GM12878 (cell line): ENCODE measurements at regions not wholly inside any gene's neighbourhood (a gene's known extent, or its start where the extent isn't known, plus 50 kb on each side); places are given as distances from the start of the nearest gene placed in this dataset.

Source experiments
- ATAC-seq: fragments of 200-7000 bp; cut with Tn5 transposase; 3 replicates; pipeline ENCODE4 v1.9.1; 2020; ENCODE audit warnings: mild to moderate bottlenecking, moderate library complexity
- BruUV-seq: library from RNA; stranded (reverse); fragments of 400-500 nt; replicated peaks from 2 replicates; lab custom pipeline; 2021; lab: Mats Ljungman, UMichigan
- CTCF ChIA-PET: fragments of 300-600 bp; sonication (Branson Sonifier 250); formaldehyde crosslinking; extraction: SDS; loops from one replicate; lab custom pipeline; 2021; ENCODE audit warnings: inconsistent platforms; lab: Yijun Ruan, JAX
- POLR2A ChIA-PET: fragments of 350-600 bp; formaldehyde crosslinking; extraction: SDS; loops from one replicate; lab custom pipeline; 2021; ENCODE audit warnings: inconsistent platforms; lab: Charles Lee
- RAD21 ChIA-PET: fragments of 300-600 bp; sonication (Branson Sonifier 250); formaldehyde crosslinking; loops from one replicate; lab custom pipeline; 2023; ENCODE audit warnings: antibody characterized with exemption; ENCODE audit not compliant: unreplicated experiment; lab: Charles Lee
- SMC1A ChIA-PET: fragments of 300-600 bp; sonication (Branson Sonifier 250); formaldehyde crosslinking; loops from one replicate; lab custom pipeline; 2023; ENCODE audit not compliant: unreplicated experiment, uncharacterized antibody; lab: Charles Lee
- DNase-seq: peaks from one replicate; pipeline ENCODE4 v3.0.0-alpha.2; 2011; ENCODE audit warnings: low read depth, low spot score
- FAIRE-seq: peaks from 3 replicates; lab custom pipeline; 2011; peaks lifted over from hg19 to GRCh38; lab: Jason Lieb, UNC
- H2AFZ ChIP-seq: 2 replicates; pipeline ENCODE4 v1.6.0; 2011; ENCODE audit warnings: low read depth, low read length, control low read depth; ENCODE audit not compliant: control insufficient read depth
- H3K27ac ChIP-seq: 2 replicates; pipeline ENCODE4 v1.5.1; 2011; ENCODE audit warnings: control low read depth; ENCODE audit not compliant: control insufficient read depth, insufficient read depth
- H3K27me3 ChIP-seq, 2 experiments: replicated peaks in 1 of 2; 2 replicates each; pipeline versions ENCODE4 v1.6.0 to v1.6.1; 2011; ENCODE audit warnings: low read length in 1 of 2; ENCODE audit not compliant: control insufficient read depth in 2 of 2, insufficient read depth in 2 of 2
- H3K36me3 ChIP-seq, 2 experiments: 2 replicates each; pipeline ENCODE4 v1.5.1; 2011; ENCODE audit warnings: low read length in 1 of 2; ENCODE audit not compliant: control insufficient read depth in 2 of 2, insufficient read depth in 2 of 2
- H3K4me1 ChIP-seq: 2 replicates; pipeline ENCODE4 v1.6.1; 2011; ENCODE audit warnings: mild to moderate bottlenecking, low read length, moderate library complexity, mixed read lengths; ENCODE audit not compliant: control insufficient read depth, insufficient read depth
- H3K4me2 ChIP-seq: 2 replicates; pipeline ENCODE4 v1.6.0; 2011; ENCODE audit warnings: control low read depth; ENCODE audit not compliant: control insufficient read depth, insufficient read depth
- H3K4me3 ChIP-seq: fragments of 200-600 bp; sonication (generic); 2 replicates; pipeline ENCODE4 v1.5.1; 2016
- H3K79me2 ChIP-seq: 2 replicates; pipeline ENCODE4 v1.6.0; 2011; ENCODE audit warnings: low read length; ENCODE audit not compliant: control insufficient read depth, insufficient read depth
- H3K9ac ChIP-seq: 2 replicates; pipeline ENCODE4 v1.8.0; 2011; ENCODE audit warnings: low read length, control low read depth, mixed read lengths; ENCODE audit not compliant: control insufficient read depth, insufficient read depth
- H3K9me3 ChIP-seq: replicated peaks from 3 replicates; pipeline ENCODE4 v1.5.1; 2011; ENCODE audit warnings: mild to moderate bottlenecking, low read length; ENCODE audit not compliant: control insufficient read depth, insufficient read depth
- H4K20me1 ChIP-seq: 2 replicates; pipeline ENCODE4 v1.6.0; 2011; ENCODE audit not compliant: control insufficient read depth, insufficient read depth
- RAD51 ChIP-seq: fragments of 450-650 bp; IDR thresholded peaks from 2 replicates; pipeline ENCODE4 v1.6.1; 2016; ENCODE audit warnings: moderate library complexity, mild to moderate bottlenecking, inconsistent platforms
- SRF ChIP-seq, 2 experiments: IDR thresholded peaks; 2 replicates each; pipeline ENCODE4 v1.6.1; 2011; ENCODE audit warnings: low read depth in 2 of 2, low read length in 2 of 2, mild to moderate bottlenecking in 1 of 2, moderate library complexity in 1 of 2
- WGBS: methylation state at CpG from one replicate; pipeline ENCODE4 v1.1.6; 2016; ENCODE audit warnings: low lambda C conversion rate; ENCODE audit not compliant: insufficient replicate concordance, insufficient coverage; ENCODE audit errors: missing lambda C conversion rate; 5-methylcytosine and 5-hydroxymethylcytosine counted together
- in situ Hi-C: fragments of 300-500 bp; cut with MboI; formaldehyde crosslinking; loops from 9 replicates; pipeline ENCODE4 v1.14.3; 2018; ENCODE audit warnings: mixed read lengths
- intact Hi-C: fragments of 100-400 bp; cut with micrococcal nuclease; formaldehyde crosslinking; loops from one replicate; pipeline ENCODE4 v1.14.2; 2022; ENCODE audit not compliant: unreplicated experiment
- TF ChIP-seq, protein P1 (sequence below): fragments of 450-650 bp; formaldehyde crosslinking; IDR thresholded peaks from 2 replicates; pipeline ENCODE4 v1.4.0; 2020; ENCODE audit warnings: mild to moderate bottlenecking, moderate library complexity
- TF ChIP-seq, protein P2 (sequence below): fragments of 450-650 bp; formaldehyde crosslinking; IDR thresholded peaks from 2 replicates; pipeline ENCODE4 v1.5.0; 2022; ENCODE audit warnings: mild to moderate bottlenecking, missing genetic modification characterization

DNA sequence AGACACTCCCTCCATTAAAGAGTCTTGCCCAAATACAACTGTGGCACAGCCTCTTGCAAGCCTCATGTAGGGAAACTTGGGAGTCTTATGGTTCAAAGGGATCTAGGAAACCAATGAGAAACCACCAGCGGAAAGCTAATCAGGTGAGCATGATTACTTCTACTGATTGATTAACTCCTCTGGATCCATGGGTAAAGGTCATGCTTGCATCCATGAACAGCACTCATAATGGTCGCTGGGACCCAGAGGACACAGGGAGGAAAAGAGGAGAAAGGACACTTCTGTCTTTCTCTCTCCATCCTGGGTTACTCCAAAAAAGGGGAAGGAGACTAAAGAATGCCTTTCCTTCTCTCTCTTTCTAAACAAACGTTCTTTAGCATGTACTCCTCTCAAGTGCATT lies 1397.2 kb downstream of the LRFN5 start:
- no peak overlapping the region for H3K9ac ChIP-seq
- ChIA-PET CTCF (no interaction called here), POLR2A (no interaction called here), SMC1A (no interaction called here), RAD21 (no interaction called here)
- H3K4me2 ChIP-seq: no peak overlapping the region
- BruUV-seq: no TSS peak
- no peak overlapping the region for H3K27ac ChIP-seq
- H4K20me1 ChIP-seq: no peaks in the 10 kb centered on the region
- intact Hi-C loops (no loop called here), in situ Hi-C loops (no loop called here)
- no peaks in the 10 kb centered on the region for H3K4me1 ChIP-seq
- no peak overlapping the region for H3K4me3 ChIP-seq
- 10% methylated on average over 3 of the region's 3 CpGs for WGBS
- H3K27me3 ChIP-seq: no peaks in the 10 kb centered on the region
- no peaks in the 10 kb centered on the region; the same call in 2 of the 3 replicates for H3K9me3 ChIP-seq
- no peaks in the 10 kb centered on the region for H3K79me2 ChIP-seq
- DNase-seq (no peak), ATAC-seq (no peak), FAIRE-seq (no peak)
- H3K36me3 ChIP-seq: no peaks in the 10 kb centered on the region
- no peak overlapping the region for H2AFZ ChIP-seq
- no peak for TF ChIP-seq SRF (IDR thresholded peaks at IDR 0.05; ENCODE audit: low read depth in 2 of 2, low read length in 2 of 2)
- TF ChIP-seq, protein P1, sequence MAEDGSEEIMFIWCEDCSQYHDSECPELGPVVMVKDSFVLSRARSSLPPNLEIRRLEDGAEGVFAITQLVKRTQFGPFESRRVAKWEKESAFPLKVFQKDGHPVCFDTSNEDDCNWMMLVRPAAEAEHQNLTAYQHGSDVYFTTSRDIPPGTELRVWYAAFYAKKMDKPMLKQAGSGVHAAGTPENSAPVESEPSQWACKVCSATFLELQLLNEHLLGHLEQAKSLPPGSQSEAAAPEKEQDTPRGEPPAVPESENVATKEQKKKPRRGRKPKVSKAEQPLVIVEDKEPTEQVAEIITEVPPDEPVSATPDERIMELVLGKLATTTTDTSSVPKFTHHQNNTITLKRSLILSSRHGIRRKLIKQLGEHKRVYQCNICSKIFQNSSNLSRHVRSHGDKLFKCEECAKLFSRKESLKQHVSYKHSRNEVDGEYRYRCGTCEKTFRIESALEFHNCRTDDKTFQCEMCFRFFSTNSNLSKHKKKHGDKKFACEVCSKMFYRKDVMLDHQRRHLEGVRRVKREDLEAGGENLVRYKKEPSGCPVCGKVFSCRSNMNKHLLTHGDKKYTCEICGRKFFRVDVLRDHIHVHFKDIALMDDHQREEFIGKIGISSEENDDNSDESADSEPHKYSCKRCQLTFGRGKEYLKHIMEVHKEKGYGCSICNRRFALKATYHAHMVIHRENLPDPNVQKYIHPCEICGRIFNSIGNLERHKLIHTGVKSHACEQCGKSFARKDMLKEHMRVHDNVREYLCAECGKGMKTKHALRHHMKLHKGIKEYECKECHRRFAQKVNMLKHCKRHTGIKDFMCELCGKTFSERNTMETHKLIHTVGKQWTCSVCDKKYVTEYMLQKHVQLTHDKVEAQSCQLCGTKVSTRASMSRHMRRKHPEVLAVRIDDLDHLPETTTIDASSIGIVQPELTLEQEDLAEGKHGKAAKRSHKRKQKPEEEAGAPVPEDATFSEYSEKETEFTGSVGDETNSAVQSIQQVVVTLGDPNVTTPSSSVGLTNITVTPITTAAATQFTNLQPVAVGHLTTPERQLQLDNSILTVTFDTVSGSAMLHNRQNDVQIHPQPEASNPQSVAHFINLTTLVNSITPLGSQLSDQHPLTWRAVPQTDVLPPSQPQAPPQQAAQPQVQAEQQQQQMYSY (CRISPR knock-in tag): no peak
- no peak for TF ChIP-seq RAD51
- TF ChIP-seq, protein P2, sequence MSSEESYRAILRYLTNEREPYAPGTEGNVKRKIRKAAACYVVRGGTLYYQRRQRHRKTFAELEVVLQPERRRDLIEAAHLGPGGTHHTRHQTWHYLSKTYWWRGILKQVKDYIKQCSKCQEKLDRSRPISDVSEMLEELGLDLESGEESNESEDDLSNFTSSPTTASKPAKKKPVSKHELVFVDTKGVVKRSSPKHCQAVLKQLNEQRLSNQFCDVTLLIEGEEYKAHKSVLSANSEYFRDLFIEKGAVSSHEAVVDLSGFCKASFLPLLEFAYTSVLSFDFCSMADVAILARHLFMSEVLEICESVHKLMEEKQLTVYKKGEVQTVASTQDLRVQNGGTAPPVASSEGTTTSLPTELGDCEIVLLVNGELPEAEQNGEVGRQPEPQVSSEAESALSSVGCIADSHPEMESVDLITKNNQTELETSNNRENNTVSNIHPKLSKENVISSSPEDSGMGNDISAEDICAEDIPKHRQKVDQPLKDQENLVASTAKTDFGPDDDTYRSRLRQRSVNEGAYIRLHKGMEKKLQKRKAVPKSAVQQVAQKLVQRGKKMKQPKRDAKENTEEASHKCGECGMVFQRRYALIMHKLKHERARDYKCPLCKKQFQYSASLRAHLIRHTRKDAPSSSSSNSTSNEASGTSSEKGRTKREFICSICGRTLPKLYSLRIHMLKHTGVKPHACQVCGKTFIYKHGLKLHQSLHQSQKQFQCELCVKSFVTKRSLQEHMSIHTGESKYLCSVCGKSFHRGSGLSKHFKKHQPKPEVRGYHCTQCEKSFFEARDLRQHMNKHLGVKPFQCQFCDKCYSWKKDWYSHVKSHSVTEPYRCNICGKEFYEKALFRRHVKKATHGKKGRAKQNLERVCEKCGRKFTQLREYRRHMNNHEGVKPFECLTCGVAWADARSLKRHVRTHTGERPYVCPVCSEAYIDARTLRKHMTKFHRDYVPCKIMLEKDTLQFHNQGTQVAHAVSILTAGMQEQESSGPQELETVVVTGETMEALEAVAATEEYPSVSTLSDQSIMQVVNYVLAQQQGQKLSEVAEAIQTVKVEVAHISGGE (CRISPR knock-in tag): no peak
